Gastrocnemius medialis (tissue), 4 donors: ENCODE measurements at regions not wholly inside any gene's neighbourhood (a gene's known extent, or its start where the extent isn't known, plus 50 kb on each side); places are given as distances from the start of the nearest gene placed in this dataset.
"Not testable (repeated sequence)": the region's sequence is repeated elsewhere in the genome, so short reads cannot be mapped to it uniquely, and the experiment has no call there.

ENCODE experiments used
- ATAC-seq, 2 donors: fragments of 150-250 bp; one replicate each; pipeline ENCODE4 v1.9.1; 2016
- DNase-seq, 2 donors: peaks; one replicate each; pipeline ENCODE4 v3.0.0-alpha.2; 2019
- H3K27ac ChIP-seq, 4 donors: fragments of 200-600 bp; sonication (generic); 1 replicate in 1 of 4; 2 replicates in 3 of 4; pipeline ENCODE4 v1.5.1; 2016 to 2018; ENCODE audit warnings: mild to moderate bottlenecking in 2 of 4, moderate library complexity in 1 of 4
- H3K27me3 ChIP-seq, 3 donors: fragments of 200-600 bp; sonication (generic) in 2 of 3; 1 replicate in 1 of 3; 2 replicates in 2 of 3; pipeline versions ENCODE4 v1.5.1 to v1.6.0; 2016 to 2019; ENCODE audit warnings: mild to moderate bottlenecking in 1 of 3, moderate library complexity in 1 of 3
- H3K36me3 ChIP-seq, 2 donors: fragments of 200-600 bp; sonication (generic) in 1 of 2; one replicate each; pipeline ENCODE4 v1.5.1; 2017 to 2018
- H3K4me1 ChIP-seq, 2 donors: fragments of 200-600 bp; sonication (generic) in 1 of 2; one replicate each; pipeline ENCODE4 v1.5.1; 2016 to 2017; ENCODE audit warnings: mild to moderate bottlenecking in 2 of 2
- H3K4me3 ChIP-seq, 4 donors: fragments of 200-600 bp; sonication (generic) in 3 of 4; 1 replicate in 1 of 4; 2 replicates in 3 of 4; pipeline ENCODE4 v1.5.1; 2016 to 2019; ENCODE audit warnings: mild to moderate bottlenecking in 2 of 4
- H3K9me3 ChIP-seq, 3 donors: fragments of 200-600 bp; sonication (generic) in 2 of 3; 1 replicate in 1 of 3; 2 replicates in 2 of 3; pipeline ENCODE4 v1.5.1; 2016 to 2019
- CTCF ChIP-seq, 5 experiments: fragments of 450-650 bp in 3 of 5; fragments of 200-600 bp in 2 of 5; sonication (generic) in 2 of 5; IDR thresholded peaks in 4 of 5; conservative IDR thresholded peaks in 1 of 5; 1 replicate in 4 of 5; 2 replicates in 1 of 5; pipeline ENCODE4 v1.5.1; 2016 to 2019; ENCODE audit warnings: antibody characterized with exemption in 5 of 5, mild to moderate bottlenecking in 3 of 5, moderate library complexity in 3 of 5
- POLR2A ChIP-seq, 2 donors: fragments of 450-650 bp; IDR thresholded peaks; one replicate each; pipeline ENCODE4 v1.6.1; 2017; ENCODE audit warnings: antibody characterized with exemption in 2 of 2, mild to moderate bottlenecking in 2 of 2, moderate library complexity in 2 of 2
- in situ Hi-C, 4 donors: fragments of 200-750 bp; cut with MboI; loops; one replicate each; pipeline versions ENCODE4 v1.15.0 to v1.8.0; 2017; ENCODE audit warnings: low sequenced_read_pairs in 4 of 4
- intact Hi-C: fragments of 100-400 bp; cut with DNase I; formaldehyde crosslinking; loops from one replicate; pipeline ENCODE4 v1.15.1; 2023; ENCODE audit warnings: low total_unique reads

GRCh38 chr7:131637859-131638258, 81.4 kb upstream of the PODXL start:
- no peak overlapping the region for H3K4me3 ChIP-seq
- ATAC-seq, result no peak
- H3K4me1 ChIP-seq, result no peaks in the 10 kb centered on the region
- DNase-seq, result no peak
- no peaks in the 10 kb centered on the region for H3K36me3 ChIP-seq
- in situ Hi-C loops (no loop called here), intact Hi-C loops (no loop called here)
- no peaks in the 10 kb centered on the region for H3K27me3 ChIP-seq
- H3K9me3 ChIP-seq, result no peaks in the 10 kb centered on the region
- no peak for TF ChIP-seq POLR2A (IDR thresholded peaks at IDR 0.05)
- H3K27ac ChIP-seq, result no peak overlapping the region

- Histone ChIP-seq H3K27me3 (no peaks in the 10 kb centered on the region), H3K36me3 (no peaks in the 10 kb centered on the region), H3K27ac (no peak overlapping the region), H3K4me1 (no peaks in the 10 kb centered on the region), H3K9me3 (no peaks in the 10 kb centered on the region), H3K4me3 (no peak overlapping the region)
- DNase-seq (no peak), ATAC-seq (no peak)
- in situ Hi-C loops, result no loop called here
- TF ChIP-seq CTCF (IDR thresholded peaks at IDR 0.05 in 4 of 5, conservative IDR thresholded peaks at IDR 0.05 in 1 of 5) (no peak), POLR2A (IDR thresholded peaks at IDR 0.05) (no peak)
- intact Hi-C loops, result no loop called here
These were observed 79.7 kb upstream of the PODXL start for GRCh38 chr7:131636092-131636491.

DNA sequence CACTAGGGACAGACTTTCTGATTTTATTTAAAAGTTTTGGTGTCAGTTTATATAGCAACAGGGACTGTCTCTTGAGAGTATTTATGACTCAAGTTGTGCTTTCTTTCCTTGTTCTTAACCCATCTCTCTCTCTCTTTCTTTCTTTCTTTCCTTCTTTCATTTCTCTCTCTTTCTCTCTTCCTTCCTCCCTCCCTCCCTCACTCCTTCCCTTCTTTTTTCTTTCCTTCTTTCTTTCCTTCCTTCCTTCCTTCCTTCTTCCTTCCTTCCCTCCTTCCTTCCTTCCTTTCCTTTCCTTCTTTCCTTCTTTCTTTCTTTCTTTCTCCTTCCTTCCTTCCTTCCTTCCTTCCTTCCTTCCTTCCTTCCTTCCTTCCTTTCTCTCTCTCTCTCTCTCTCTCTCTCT, 77.8 kb upstream of the PODXL start:
- in situ Hi-C loops, DNase-seq, H3K4me1 ChIP-seq, H3K9me3 ChIP-seq, H3K4me3 ChIP-seq, H3K27ac ChIP-seq, ATAC-seq, H3K36me3 ChIP-seq, H3K27me3 ChIP-seq, intact Hi-C loops: not testable (repeated sequence)

DNA sequence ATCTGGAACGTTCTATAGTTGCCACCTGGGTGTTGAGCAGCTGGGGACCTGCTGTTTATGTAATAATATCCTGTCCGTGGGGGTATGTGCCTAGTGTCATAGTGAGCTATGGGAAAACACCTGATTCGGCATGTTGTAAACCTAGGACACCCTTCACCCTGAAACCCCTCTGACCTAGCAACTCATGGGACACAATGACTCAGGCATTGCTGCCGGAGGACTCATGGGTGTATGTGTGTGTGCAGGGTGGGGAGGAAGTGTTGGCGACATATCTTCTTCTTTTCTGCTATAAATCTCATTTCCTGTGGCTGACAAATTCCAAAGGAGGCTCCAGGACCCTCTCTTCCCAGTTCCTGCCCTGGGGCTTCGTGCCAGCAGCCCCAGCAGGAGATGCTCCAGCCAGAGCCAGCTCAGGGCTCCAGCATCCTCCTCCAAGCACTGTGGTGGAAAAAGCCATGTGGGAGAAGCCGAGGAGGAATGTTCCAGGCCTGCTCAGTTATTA, 77.0 kb upstream of the PODXL start:
- no peak overlapping the region for H3K4me3 ChIP-seq
- no peaks in the 10 kb centered on the region for H3K9me3 ChIP-seq
- H3K27me3 ChIP-seq, result no peaks in the 10 kb centered on the region
- DNase-seq (no peak), ATAC-seq (no peak)
- H3K27ac ChIP-seq, result no peak overlapping the region
- in situ Hi-C loops, result no loop called here
- no peak for TF ChIP-seq POLR2A (IDR thresholded peaks at IDR 0.05)
- no peak for TF ChIP-seq CTCF (IDR thresholded peaks at IDR 0.05 in 4 of 5, conservative IDR thresholded peaks at IDR 0.05 in 1 of 5)
- H3K4me1 ChIP-seq, result no peaks in the 10 kb centered on the region
- no peaks in the 10 kb centered on the region for H3K36me3 ChIP-seq
- intact Hi-C loops, result no loop called here

GRCh38 chr7:131630427-131630826, 74.0 kb upstream of the PODXL start:
- TF ChIP-seq POLR2A (IDR thresholded peaks at IDR 0.05), result no peak
- TF ChIP-seq CTCF (IDR thresholded peaks at IDR 0.05 in 4 of 5, conservative IDR thresholded peaks at IDR 0.05 in 1 of 5), result no peak
- Histone ChIP-seq H3K9me3 (no peaks in the 10 kb centered on the region), H3K4me3 (no peak overlapping the region), H3K27me3 (no peaks in the 10 kb centered on the region), H3K4me1 (peaks cover 0 to 4% of the 10 kb centered on the region in 2 donors), H3K36me3 (no peaks in the 10 kb centered on the region), H3K27ac (peak overlapping the region in 1 of 4 donors; percentile 21)
- no peak for ATAC-seq
- intact Hi-C loops (no loop called here), in situ Hi-C loops (no loop called here)
- DNase-seq, result no peak

DNA sequence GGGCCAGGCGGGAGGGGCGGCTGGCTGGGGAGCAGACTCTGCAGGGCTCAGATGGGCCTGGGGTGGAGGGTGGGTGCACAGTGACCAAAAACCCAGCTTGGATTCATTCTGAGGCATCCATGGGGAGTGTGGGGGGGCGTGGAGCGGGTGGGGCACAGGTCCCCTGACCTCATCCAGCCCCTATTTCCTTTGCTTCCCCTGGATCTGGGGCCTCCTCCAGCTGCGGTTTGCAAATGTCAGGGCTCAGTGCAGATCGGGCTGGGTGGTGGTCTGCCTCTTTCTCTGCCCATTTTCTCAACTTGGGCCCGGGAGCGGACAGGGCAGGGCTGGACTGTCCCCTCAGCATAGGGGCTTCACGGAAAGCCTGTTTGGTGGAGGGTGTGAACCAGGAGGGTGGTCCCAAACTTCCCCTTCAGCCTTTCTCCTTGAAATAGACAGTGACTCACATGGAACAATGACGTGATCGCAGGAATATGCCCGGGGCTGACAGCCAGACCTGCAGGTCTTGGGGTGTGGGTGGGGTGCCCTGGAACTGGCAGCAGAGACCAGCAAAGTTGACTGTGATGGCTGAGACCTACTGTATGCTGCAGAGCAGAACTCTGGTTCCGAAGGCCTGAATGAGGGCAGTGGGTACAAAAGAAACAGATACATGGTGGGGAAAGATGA, 72.9 kb upstream of the PODXL start:
- in situ Hi-C loops, result no loop called here
- H3K36me3 ChIP-seq, result no peaks in the 10 kb centered on the region
- peak in 1 of 2 donors; percentile 20 for DNase-seq
- intact Hi-C loops, result no loop called here
- H3K4me1 ChIP-seq, result peaks cover 0 to 4% of the 10 kb centered on the region in 2 donors
- no peaks in the 10 kb centered on the region for H3K27me3 ChIP-seq
- H3K4me3 ChIP-seq, result no peak overlapping the region
- H3K27ac ChIP-seq, result peak overlapping the region in 2 of 4 donors; percentile 18
- peak; percentile 43 to 56 for ATAC-seq
- TF ChIP-seq CTCF (IDR thresholded peaks at IDR 0.05 in 4 of 5, conservative IDR thresholded peaks at IDR 0.05 in 1 of 5), result no peak
- no peak for TF ChIP-seq POLR2A (IDR thresholded peaks at IDR 0.05)
- no peaks in the 10 kb centered on the region for H3K9me3 ChIP-seq
